Fibroblast of peridontal ligament (primary cell): ENCODE measurements at regions not wholly inside any gene's neighbourhood (a gene's known extent, or its start where the extent isn't known, plus 50 kb on each side); places are given as distances from the start of the nearest gene placed in this dataset.
A peak's percentile ranks its signal among the peaks of the same experiment; 100 is the strongest.
"Not testable (repeated sequence)": the region's sequence is repeated elsewhere in the genome, so short reads cannot be mapped to it uniquely, and the experiment has no call there.

Experiments
- DNase-seq: peaks from one replicate; pipeline ENCODE4 v3.0.0-alpha.2; 2010; ENCODE audit errors: extremely low read depth

- DNase-seq, result no peak
These were observed 192.8 kb downstream of the LRIG3 start for GRCh38 chr12:58727521-58727920.

GRCh38 chr12:58728397-58728796 is 191.9 kb downstream of the LRIG3 start:
- peak; percentile 62 for DNase-seq

GRCh38 chr12:58731096-58731495 is 189.2 kb downstream of the LRIG3 start:
- DNase-seq, result no peak

GRCh38 chr12:58732894-58733293 is 187.4 kb downstream of the LRIG3 start:
- no peak for DNase-seq

GRCh38 chr12:58741226-58741625 is 179.1 kb downstream of the LRIG3 start:
- DNase-seq, result peak; percentile 31

- peak; percentile 38 for DNase-seq
These were observed 174.8 kb downstream of the LRIG3 start for GRCh38 chr12:58745348-58746125.

- no peak for DNase-seq
These were observed 172.8 kb downstream of the LRIG3 start for GRCh38 chr12:58747533-58747932.

- peak; percentile 98 for DNase-seq
These were observed 169.8 kb downstream of the LRIG3 start for GRCh38 chr12:58750484-58750883.

GRCh38 chr12:58757422-58757821 is 162.9 kb downstream of the LRIG3 start:
- peak; percentile 87 for DNase-seq

GRCh38 chr12:58759745-58760144 is 160.6 kb downstream of the LRIG3 start:
- DNase-seq, result not testable (repeated sequence)

GRCh38 chr12:58761308-58761707 is 159.0 kb downstream of the LRIG3 start:
- DNase-seq, result no peak

- peak; percentile 64 for DNase-seq
These were observed 156.0 kb downstream of the LRIG3 start for GRCh38 chr12:58764100-58764953.

GRCh38 chr12:58765076-58765475 is 155.2 kb downstream of the LRIG3 start:
- no peak for DNase-seq

- peak; percentile 71 for DNase-seq
These were observed 154.4 kb downstream of the LRIG3 start for GRCh38 chr12:58765653-58766512.

GRCh38 chr12:58766513-58766870 is 153.8 kb downstream of the LRIG3 start:
- peak; percentile 39 for DNase-seq

- no peak for DNase-seq
These were observed 152.8 kb downstream of the LRIG3 start for GRCh38 chr12:58767496-58767895.

GRCh38 chr12:58773986-58774385 is 146.3 kb downstream of the LRIG3 start:
- DNase-seq, result no peak

GRCh38 chr12:58774731-58775130 is 145.6 kb downstream of the LRIG3 start:
- peak; percentile 32 for DNase-seq

GRCh38 chr12:58775396-58775795 is 144.9 kb downstream of the LRIG3 start:
- DNase-seq, result no peak

- DNase-seq, result no peak
These were observed 144.2 kb downstream of the LRIG3 start for GRCh38 chr12:58776144-58776543.

GRCh38 chr12:58777815-58778214 is 142.5 kb downstream of the LRIG3 start:
- DNase-seq, result no peak

- no peak for DNase-seq
These were observed 138.7 kb downstream of the LRIG3 start for GRCh38 chr12:58781609-58782008.
